Thyroid gland (tissue), 4 donors: ENCODE measurements at regions not wholly inside any gene's neighbourhood (a gene's known extent, or its start where the extent isn't known, plus 50 kb on each side); places are given as distances from the start of the nearest gene placed in this dataset.

ENCODE experiments used
- DNase-seq, 2 donors: peaks; one replicate each; pipeline ENCODE4 v3.0.0-alpha.2; 2019
- H3K27ac ChIP-seq, 3 donors: fragments of 200-600 bp; sonication (generic); 1 replicate in 2 of 3; 2 replicates in 1 of 3; pipeline ENCODE4 v1.5.1; 2016 to 2019; ENCODE audit warnings: mild to moderate bottlenecking in 1 of 3, moderate library complexity in 1 of 3
- H3K27me3 ChIP-seq: fragments of 200-600 bp; sonication (generic); one replicate; pipeline ENCODE4 v1.5.1; 2019
- H3K36me3 ChIP-seq, 2 donors: fragments of 200-600 bp; sonication (generic); one replicate each; pipeline ENCODE4 v1.5.1; 2016 to 2019
- H3K4me1 ChIP-seq, 2 donors: fragments of 200-600 bp; sonication (generic); one replicate each; pipeline ENCODE4 v1.5.1; 2017 to 2019
- H3K4me3 ChIP-seq, 3 donors: fragments of 200-600 bp; sonication (generic); replicated peaks in 1 of 3; 1 replicate in 2 of 3; 2 replicates in 1 of 3; pipeline ENCODE4 v1.5.1; 2016; ENCODE audit warnings: mild to moderate bottlenecking in 1 of 3
- H3K9me3 ChIP-seq: fragments of 200-600 bp; sonication (generic); one replicate; pipeline ENCODE4 v1.5.1; 2017
- POLR2A ChIP-seq, 2 donors: fragments of 450-650 bp; IDR thresholded peaks; one replicate each; pipeline ENCODE4 v1.6.1; 2017; ENCODE audit warnings: antibody characterized with exemption in 2 of 2, mild to moderate bottlenecking in 2 of 2, moderate library complexity in 1 of 2
- WGBS, 2 donors: methylation state at CpG; one replicate each; pipeline ENCODE4 v1.1.5; 2017; 5-methylcytosine and 5-hydroxymethylcytosine counted together
- intact Hi-C: fragments of 100-400 bp; cut with DNase I; formaldehyde crosslinking; loops from one replicate; pipeline ENCODE4 v1.15.1; 2023
- TF ChIP-seq, protein P1 (sequence below), 6 experiments: fragments of 200-600 bp in 3 of 6; fragments of 450-650 bp in 3 of 6; sonication (generic) in 3 of 6; IDR thresholded peaks; one replicate each; pipeline ENCODE4 v1.5.1; 2016 to 2019; ENCODE audit warnings: antibody characterized with exemption in 6 of 6, mild to moderate bottlenecking in 2 of 6, inconsistent platforms in 1 of 6, moderate library complexity in 1 of 6

DNA sequence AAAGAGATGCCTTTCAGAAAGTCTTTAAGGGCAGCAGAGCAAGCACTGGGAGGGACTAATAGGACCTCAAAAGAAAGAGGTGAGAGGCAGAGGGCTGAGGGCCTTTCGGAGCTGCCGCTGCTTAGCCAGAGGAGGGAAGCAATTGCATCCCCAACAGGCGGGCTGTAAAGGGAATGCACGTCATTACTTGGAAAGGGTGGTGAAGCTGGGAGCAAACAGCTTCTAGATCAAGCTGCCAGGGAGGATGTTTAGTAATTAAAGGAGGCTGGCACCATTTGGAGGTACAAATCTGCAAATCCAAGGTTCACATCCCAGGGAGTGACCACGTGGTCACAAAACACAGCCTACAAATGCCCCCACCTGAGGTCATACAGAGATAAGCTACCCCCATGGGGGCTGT lies 429.0 kb upstream of the RBFOX1 start:
- TF ChIP-seq, protein P1, sequence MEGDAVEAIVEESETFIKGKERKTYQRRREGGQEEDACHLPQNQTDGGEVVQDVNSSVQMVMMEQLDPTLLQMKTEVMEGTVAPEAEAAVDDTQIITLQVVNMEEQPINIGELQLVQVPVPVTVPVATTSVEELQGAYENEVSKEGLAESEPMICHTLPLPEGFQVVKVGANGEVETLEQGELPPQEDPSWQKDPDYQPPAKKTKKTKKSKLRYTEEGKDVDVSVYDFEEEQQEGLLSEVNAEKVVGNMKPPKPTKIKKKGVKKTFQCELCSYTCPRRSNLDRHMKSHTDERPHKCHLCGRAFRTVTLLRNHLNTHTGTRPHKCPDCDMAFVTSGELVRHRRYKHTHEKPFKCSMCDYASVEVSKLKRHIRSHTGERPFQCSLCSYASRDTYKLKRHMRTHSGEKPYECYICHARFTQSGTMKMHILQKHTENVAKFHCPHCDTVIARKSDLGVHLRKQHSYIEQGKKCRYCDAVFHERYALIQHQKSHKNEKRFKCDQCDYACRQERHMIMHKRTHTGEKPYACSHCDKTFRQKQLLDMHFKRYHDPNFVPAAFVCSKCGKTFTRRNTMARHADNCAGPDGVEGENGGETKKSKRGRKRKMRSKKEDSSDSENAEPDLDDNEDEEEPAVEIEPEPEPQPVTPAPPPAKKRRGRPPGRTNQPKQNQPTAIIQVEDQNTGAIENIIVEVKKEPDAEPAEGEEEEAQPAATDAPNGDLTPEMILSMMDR (IDR thresholded peaks at IDR 0.05) = no peak
- no peak for TF ChIP-seq POLR2A (IDR thresholded peaks at IDR 0.05)
- WGBS, 2 donors = 75 to 76% methylated on average over 5 of the region's 5 CpGs
- H3K36me3 ChIP-seq = no peaks in the 10 kb centered on the region
- H3K27ac ChIP-seq = no peak overlapping the region
- no peak overlapping the region for H3K4me3 ChIP-seq
- H3K9me3 ChIP-seq = no peaks in the 10 kb centered on the region
- intact Hi-C loops = no loop called here
- H3K4me1 ChIP-seq = peaks cover 12 to 14% of the 10 kb centered on the region in 2 donors
- no peaks in the 10 kb centered on the region for H3K27me3 ChIP-seq
- no peak for DNase-seq

DNA sequence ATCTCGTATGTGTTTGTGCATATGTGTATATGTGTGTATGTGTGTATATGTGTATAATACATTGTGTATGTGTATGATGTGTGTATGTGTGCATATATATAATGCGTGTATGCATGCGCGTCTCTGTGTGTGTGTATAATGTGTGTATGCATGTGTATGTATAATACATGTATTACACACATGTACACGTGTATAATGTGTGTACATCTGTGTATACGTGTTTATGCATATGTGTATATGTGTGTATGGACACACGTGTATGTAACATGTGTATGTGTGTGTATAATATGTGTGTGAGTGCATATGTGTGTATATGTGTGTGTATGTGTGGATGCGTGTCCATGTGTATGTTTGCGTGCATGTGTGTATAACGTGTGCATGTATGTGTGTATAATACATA lies 433.7 kb upstream of the RBFOX1 start:
- no peak overlapping the region for H3K4me3 ChIP-seq
- DNase-seq = no peak
- H3K27ac ChIP-seq = no peak overlapping the region
- no peaks in the 10 kb centered on the region for H3K9me3 ChIP-seq
- 82 to 84% methylated on average over 10 of the region's 10 CpGs for WGBS, 2 donors
- no peak for TF ChIP-seq POLR2A (IDR thresholded peaks at IDR 0.05)
- peaks cover 16 to 20% of the 10 kb centered on the region in 2 donors for H3K4me1 ChIP-seq
- intact Hi-C loops = no loop called here
- no peaks in the 10 kb centered on the region for H3K36me3 ChIP-seq
- H3K27me3 ChIP-seq = no peaks in the 10 kb centered on the region

DNA sequence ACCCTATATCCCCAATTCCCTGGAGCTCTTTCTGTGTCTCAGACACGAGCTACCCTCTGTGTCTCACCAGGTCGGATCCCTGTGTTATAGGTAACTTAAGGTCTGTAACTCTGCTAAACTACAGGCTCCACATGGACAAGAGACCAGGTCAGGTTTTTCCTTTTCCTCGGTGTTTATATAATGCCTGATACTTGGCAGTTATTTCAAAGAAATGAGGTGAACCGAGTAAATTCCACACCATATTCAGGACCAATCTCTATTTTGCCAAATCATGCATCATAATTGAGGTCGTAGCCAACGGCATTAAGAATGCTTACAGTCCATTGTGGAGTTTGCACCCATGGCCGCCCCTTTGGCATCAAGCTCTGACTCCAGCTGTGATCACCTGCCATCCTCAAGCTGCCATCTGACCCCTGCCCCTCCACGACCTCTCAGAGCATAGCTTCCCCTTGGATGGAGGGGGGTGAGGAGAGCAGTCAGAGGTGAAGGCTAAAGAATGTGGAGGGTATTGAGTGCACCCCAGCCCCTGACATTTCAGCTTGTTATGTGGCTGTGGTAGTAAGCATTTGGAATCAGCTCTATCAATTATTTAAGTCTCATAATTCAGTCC lies 434.7 kb upstream of the RBFOX1 start:
- WGBS, 2 donors = 16 to 26% methylated on average over 8 of the region's 8 CpGs
- DNase-seq = peak; percentile 24 to 63
- Histone ChIP-seq H3K27me3 (no peaks in the 10 kb centered on the region), H3K36me3 (no peaks in the 10 kb centered on the region), H3K27ac (peak overlapping the region; percentile 65 to 69 (median 68)), H3K4me1 (peaks cover 25 to 29% of the 10 kb centered on the region in 2 donors), H3K9me3 (no peaks in the 10 kb centered on the region), H3K4me3 (no peak overlapping the region)
- TF ChIP-seq, protein P1 (IDR thresholded peaks at IDR 0.05) = no peak
- TF ChIP-seq POLR2A (IDR thresholded peaks at IDR 0.05) = no peak
- intact Hi-C loops = no loop called here

DNA sequence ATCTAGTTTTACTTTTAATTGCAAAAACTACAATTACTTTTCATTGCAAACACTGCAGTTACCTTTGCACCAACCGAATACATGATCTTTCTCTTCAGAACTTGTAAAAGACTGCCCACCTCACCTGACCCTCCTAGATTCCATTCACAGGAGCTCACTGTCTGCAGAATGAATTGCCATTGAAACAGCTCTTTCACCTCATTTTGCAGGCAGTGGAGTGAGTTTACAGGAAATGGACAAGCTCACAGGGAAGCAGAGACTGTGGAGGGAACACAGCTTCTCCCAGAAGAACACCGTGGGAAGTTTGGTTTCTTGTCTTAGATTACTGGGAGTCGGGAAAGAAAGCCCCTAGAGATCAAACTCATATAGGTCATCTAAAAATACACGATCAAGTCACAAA lies 439.7 kb upstream of the RBFOX1 start:
- no peaks in the 10 kb centered on the region for H3K36me3 ChIP-seq
- no peak overlapping the region for H3K4me3 ChIP-seq
- intact Hi-C loops = no loop called here
- TF ChIP-seq, protein P1 (IDR thresholded peaks at IDR 0.05) = no peak
- no peak for TF ChIP-seq POLR2A (IDR thresholded peaks at IDR 0.05)
- no peak for DNase-seq
- peaks cover 41 to 55% of the 10 kb centered on the region in 2 donors for H3K4me1 ChIP-seq
- no peaks in the 10 kb centered on the region for H3K9me3 ChIP-seq
- H3K27ac ChIP-seq = peak overlapping the region; percentile 79 to 88 (median 85)
- WGBS, 2 donors = 28 to 43% methylated on average over 4 of the region's 4 CpGs
- no peaks in the 10 kb centered on the region for H3K27me3 ChIP-seq

DNA sequence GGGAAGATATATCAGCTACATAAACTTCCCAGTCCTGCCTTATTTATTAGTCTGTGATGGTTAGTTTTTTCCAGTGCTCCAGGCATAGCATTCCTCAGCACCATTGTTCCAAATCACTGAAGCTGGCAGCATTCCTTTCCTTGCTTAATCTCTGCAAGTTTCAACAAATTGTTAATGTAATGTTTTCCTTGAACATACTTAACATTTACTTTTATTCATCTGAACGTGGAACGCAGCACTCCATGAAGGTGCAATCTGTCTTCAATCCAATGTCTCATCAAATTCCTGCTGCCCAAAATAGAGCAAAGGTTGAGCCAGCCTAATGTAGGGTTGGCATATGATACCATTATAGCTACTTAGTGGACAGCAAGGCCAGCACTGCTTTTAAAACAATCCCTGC lies 441.1 kb upstream of the RBFOX1 start:
- Histone ChIP-seq H3K9me3 (no peaks in the 10 kb centered on the region), H3K4me3 (no peak overlapping the region), H3K36me3 (no peaks in the 10 kb centered on the region), H3K27me3 (no peaks in the 10 kb centered on the region), H3K27ac (peak overlapping the region; percentile 79 to 88 (median 85)), H3K4me1 (peaks cover 35 to 45% of the 10 kb centered on the region in 2 donors)
- whole genome bisulfite sequencing, 2 donors = 13 to 17% methylated on average over 2 of the region's 2 CpGs
- peak; percentile 66 to 73 for DNase-seq
- TF ChIP-seq POLR2A (IDR thresholded peaks at IDR 0.05) = peak in 1 of 2 donors; percentile 7
- TF ChIP-seq, protein P1 (IDR thresholded peaks at IDR 0.05) = no peak
- intact Hi-C loops = no loop called here
